GM23338 (cell line): ENCODE measurements at regions not wholly inside any gene's neighbourhood (a gene's known extent, or its start where the extent isn't known, plus 50 kb on each side); places are given as distances from the start of the nearest gene placed in this dataset.

Experiments used
- ATAC-seq: fragments of 200-7000 bp; cut with Tn5 transposase; 3 replicates; pipeline ENCODE4 v1.9.1; 2020
- DNase-seq: peaks from one replicate; pipeline ENCODE4 v3.0.0-alpha.2; 2015; ENCODE audit warnings: low spot score
- H2AFZ ChIP-seq: fragments of 200-600 bp; sonication (generic); 2 replicates; pipeline ENCODE4 v1.8.0; 2016; ENCODE audit warnings: antibody characterized with exemption, mild to moderate bottlenecking, moderate library complexity
- H3F3A ChIP-seq: fragments of 200-600 bp; sonication (generic); replicated peaks from 2 replicates; pipeline ENCODE4 v1.8.0; 2017; ENCODE audit warnings: antibody characterized with exemption, mixed run types, low read depth
- H3K27ac ChIP-seq: fragments of 200-600 bp; sonication (generic); 2 replicates; pipeline ENCODE4 v1.6.1; 2016; ENCODE audit warnings: low read depth
- H3K27me3 ChIP-seq: fragments of 200-600 bp; sonication (generic); 2 replicates; pipeline ENCODE4 v1.8.0; 2016; ENCODE audit warnings: mild to moderate bottlenecking, mixed run types, moderate library complexity; ENCODE audit not compliant: insufficient read depth
- H3K36me3 ChIP-seq: fragments of 200-600 bp; sonication (generic); 2 replicates; pipeline ENCODE4 v1.8.0; 2016; ENCODE audit warnings: mild to moderate bottlenecking; ENCODE audit not compliant: insufficient read depth
- H3K4me1 ChIP-seq: fragments of 200-600 bp; sonication (generic); 2 replicates; pipeline ENCODE4 v1.8.0; 2016; ENCODE audit warnings: mild to moderate bottlenecking, moderate library complexity; ENCODE audit not compliant: insufficient read depth
- H3K4me2 ChIP-seq: fragments of 200-600 bp; sonication (generic); 2 replicates; pipeline ENCODE4 v1.7.1; 2017; ENCODE audit warnings: mixed run types
- H3K4me3 ChIP-seq: fragments of 200-600 bp; sonication (generic); 2 replicates; pipeline ENCODE4 v1.6.1; 2016; ENCODE audit warnings: mixed run types
- H3K79me2 ChIP-seq: fragments of 200-600 bp; sonication (generic); replicated peaks from 2 replicates; pipeline ENCODE4 v1.8.0; 2017; ENCODE audit warnings: mild to moderate bottlenecking; ENCODE audit not compliant: insufficient read depth
- H3K9me2 ChIP-seq: fragments of 200-600 bp; sonication (generic); 2 replicates; pipeline ENCODE4 v1.8.0; 2017; ENCODE audit not compliant: insufficient read depth
- H4K20me1 ChIP-seq: fragments of 200-600 bp; sonication (generic); replicated peaks from 2 replicates; pipeline ENCODE4 v1.8.0; 2017; ENCODE audit warnings: mild to moderate bottlenecking; ENCODE audit not compliant: insufficient read depth
- H3K27ac Mint-ChIP-seq: 2 replicates; pipeline ENCODE4 v1.8.0; 2020; ENCODE audit warnings: inconsistent platforms, mild to moderate bottlenecking, moderate library complexity, mixed read lengths
- H3K27me3 Mint-ChIP-seq: 3 replicates; pipeline ENCODE4 v1.8.0; 2022; ENCODE audit warnings: low read depth, mild to moderate bottlenecking, moderate library complexity, mixed read lengths, inconsistent platforms; ENCODE audit not compliant: insufficient read depth, poor library complexity
- H3K36me3 Mint-ChIP-seq: 3 replicates; pipeline ENCODE4 v1.8.0; 2021; ENCODE audit warnings: low read depth, mild to moderate bottlenecking, inconsistent platforms, moderate library complexity, mixed read lengths
- H3K4me1 Mint-ChIP-seq: 3 replicates; pipeline ENCODE4 v1.8.0; 2020; ENCODE audit warnings: mild to moderate bottlenecking, inconsistent platforms, mixed read lengths
- H3K4me3 Mint-ChIP-seq: 3 replicates; pipeline ENCODE4 v1.8.0; 2021; ENCODE audit warnings: moderate library complexity, mild to moderate bottlenecking, inconsistent platforms, mixed read lengths
- H3K9me3 Mint-ChIP-seq: 3 replicates; pipeline ENCODE4 v1.8.0; 2020; ENCODE audit warnings: moderate library complexity, mild to moderate bottlenecking, inconsistent platforms, mixed read lengths
- CREB1 ChIP-seq: fragments of 250-450 bp; sonication (Bioruptor Pico); IDR thresholded peaks from 2 replicates; pipeline ENCODE4 v1.5.0; 2020; ENCODE audit warnings: low read depth, mild to moderate bottlenecking, moderate library complexity
- EZH2 ChIP-seq: fragments of 200-600 bp; sonication (generic); IDR thresholded peaks from one replicate; pipeline ENCODE4 v1.8.0; 2017; ENCODE audit warnings: antibody characterized with exemption, mild to moderate bottlenecking, low read depth; ENCODE audit not compliant: unreplicated experiment
- EZH2phosphoT487 ChIP-seq: fragments of 200-600 bp; sonication (generic); IDR thresholded peaks from one replicate; pipeline ENCODE4 v1.8.1; 2018; ENCODE audit warnings: antibody characterized with exemption; ENCODE audit not compliant: unreplicated experiment
- JUNB ChIP-seq: IDR thresholded peaks from one replicate; pipeline ENCODE4 v1.6.1; 2016; ENCODE audit warnings: antibody characterized with exemption; ENCODE audit not compliant: unreplicated experiment
- POLR2AphosphoS5 ChIP-seq: IDR thresholded peaks from 2 replicates; pipeline ENCODE4 v1.6.1; 2016; ENCODE audit warnings: antibody characterized with exemption, low read depth
- STAT1 ChIP-seq: IDR thresholded peaks from one replicate; pipeline ENCODE4 v1.6.1; 2016; ENCODE audit warnings: antibody characterized with exemption; ENCODE audit not compliant: unreplicated experiment
- ZNF114 ChIP-seq: fragments of 250-450 bp; sonication (Bioruptor Pico); IDR thresholded peaks from 2 replicates; pipeline ENCODE4 v1.5.0; 2020; ENCODE audit warnings: mild to moderate bottlenecking, moderate library complexity
- TF ChIP-seq, protein P1 (sequence below): fragments of 250-450 bp; sonication (Bioruptor Pico); IDR thresholded peaks from 2 replicates; pipeline ENCODE4 v1.5.0; 2020; ENCODE audit warnings: mild to moderate bottlenecking, moderate library complexity
- TF ChIP-seq, protein P2 (sequence below), 2 experiments: fragments of 200-600 bp in 1 of 2; sonication (generic) in 1 of 2; conservative IDR thresholded peaks; 2 replicates each; pipeline versions ENCODE4 v1.5.1 to v1.6.1; 2016 to 2017; ENCODE audit warnings: antibody characterized with exemption in 2 of 2, low read depth in 2 of 2, mild to moderate bottlenecking in 2 of 2, moderate library complexity in 1 of 2

DNA sequence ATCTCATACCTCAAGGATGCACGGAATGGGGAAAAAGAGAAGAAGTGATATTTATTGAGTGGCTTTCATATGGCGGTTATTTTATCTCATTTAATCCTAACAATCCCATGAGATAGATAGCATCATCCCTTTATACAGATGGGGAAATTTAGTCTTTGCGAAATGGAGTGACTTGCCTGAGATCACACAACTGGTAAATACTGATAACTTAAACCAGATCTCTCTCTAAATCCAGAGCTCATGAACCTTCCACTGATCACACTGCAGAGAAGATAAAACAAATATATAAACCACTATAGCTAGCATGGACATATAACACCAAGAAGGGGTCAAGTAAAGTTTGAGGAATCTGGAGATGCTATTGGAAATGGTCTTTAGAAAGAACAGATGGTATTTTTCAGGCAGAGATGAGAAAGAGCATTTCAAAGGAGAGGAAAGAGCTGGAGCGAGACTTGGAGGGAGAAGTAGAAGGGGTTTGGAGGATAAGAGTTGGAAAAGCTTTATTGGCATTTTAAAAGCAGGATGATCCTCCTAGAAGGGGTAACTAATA is 139.8 kb upstream of the TNFAIP3 start (continued):
- no peak for TF ChIP-seq EZH2
- no peak for TF ChIP-seq STAT1
- TF ChIP-seq POLR2AphosphoS5 = no peak
- TF ChIP-seq, protein P1, sequence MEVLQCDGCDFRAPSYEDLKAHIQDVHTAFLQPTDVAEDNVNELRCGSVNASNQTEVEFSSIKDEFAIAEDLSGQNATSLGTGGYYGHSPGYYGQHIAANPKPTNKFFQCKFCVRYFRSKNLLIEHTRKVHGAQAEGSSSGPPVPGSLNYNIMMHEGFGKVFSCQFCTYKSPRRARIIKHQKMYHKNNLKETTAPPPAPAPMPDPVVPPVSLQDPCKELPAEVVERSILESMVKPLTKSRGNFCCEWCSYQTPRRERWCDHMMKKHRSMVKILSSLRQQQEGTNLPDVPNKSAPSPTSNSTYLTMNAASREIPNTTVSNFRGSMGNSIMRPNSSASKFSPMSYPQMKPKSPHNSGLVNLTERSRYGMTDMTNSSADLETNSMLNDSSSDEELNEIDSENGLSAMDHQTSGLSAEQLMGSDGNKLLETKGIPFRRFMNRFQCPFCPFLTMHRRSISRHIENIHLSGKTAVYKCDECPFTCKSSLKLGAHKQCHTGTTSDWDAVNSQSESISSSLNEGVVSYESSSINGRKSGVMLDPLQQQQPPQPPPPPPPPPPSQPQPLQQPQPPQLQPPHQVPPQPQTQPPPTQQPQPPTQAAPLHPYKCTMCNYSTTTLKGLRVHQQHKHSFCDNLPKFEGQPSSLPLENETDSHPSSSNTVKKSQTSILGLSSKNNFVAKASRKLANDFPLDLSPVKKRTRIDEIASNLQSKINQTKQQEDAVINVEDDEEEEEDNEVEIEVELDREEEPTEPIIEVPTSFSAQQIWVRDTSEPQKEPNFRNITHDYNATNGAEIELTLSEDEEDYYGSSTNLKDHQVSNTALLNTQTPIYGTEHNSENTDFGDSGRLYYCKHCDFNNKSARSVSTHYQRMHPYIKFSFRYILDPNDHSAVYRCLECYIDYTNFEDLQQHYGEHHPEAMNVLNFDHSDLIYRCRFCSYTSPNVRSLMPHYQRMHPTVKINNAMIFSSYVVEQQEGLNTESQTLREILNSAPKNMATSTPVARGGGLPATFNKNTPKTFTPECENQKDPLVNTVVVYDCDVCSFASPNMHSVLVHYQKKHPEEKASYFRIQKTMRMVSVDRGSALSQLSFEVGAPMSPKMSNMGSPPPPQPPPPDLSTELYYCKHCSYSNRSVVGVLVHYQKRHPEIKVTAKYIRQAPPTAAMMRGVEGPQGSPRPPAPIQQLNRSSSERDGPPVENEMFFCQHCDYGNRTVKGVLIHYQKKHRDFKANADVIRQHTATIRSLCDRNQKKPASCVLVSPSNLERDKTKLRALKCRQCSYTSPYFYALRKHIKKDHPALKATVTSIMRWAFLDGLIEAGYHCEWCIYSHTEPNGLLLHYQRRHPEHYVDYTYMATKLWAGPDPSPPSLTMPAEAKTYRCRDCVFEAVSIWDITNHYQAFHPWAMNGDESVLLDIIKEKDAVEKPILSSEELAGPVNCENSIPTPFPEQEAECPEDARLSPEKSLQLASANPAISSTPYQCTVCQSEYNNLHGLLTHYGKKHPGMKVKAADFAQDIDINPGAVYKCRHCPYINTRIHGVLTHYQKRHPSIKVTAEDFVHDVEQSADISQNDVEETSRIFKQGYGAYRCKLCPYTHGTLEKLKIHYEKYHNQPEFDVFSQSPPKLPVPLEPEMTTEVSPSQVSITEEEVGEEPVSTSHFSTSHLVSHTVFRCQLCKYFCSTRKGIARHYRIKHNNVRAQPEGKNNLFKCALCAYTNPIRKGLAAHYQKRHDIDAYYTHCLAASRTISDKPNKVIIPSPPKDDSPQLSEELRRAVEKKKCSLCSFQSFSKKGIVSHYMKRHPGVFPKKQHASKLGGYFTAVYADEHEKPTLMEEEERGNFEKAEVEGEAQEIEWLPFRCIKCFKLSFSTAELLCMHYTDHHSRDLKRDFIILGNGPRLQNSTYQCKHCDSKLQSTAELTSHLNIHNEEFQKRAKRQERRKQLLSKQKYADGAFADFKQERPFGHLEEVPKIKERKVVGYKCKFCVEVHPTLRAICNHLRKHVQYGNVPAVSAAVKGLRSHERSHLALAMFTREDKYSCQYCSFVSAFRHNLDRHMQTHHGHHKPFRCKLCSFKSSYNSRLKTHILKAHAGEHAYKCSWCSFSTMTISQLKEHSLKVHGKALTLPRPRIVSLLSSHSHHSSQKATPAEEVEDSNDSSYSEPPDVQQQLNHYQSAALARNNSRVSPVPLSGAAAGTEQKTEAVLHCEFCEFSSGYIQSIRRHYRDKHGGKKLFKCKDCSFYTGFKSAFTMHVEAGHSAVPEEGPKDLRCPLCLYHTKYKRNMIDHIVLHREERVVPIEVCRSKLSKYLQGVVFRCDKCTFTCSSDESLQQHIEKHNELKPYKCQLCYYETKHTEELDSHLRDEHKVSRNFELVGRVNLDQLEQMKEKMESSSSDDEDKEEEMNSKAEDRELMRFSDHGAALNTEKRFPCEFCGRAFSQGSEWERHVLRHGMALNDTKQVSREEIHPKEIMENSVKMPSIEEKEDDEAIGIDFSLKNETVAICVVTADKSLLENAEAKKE (CRISPR knock-in tag) = no peak
- no peak for TF ChIP-seq JUNB
- no peak for TF ChIP-seq EZH2phosphoT487
- no peak for TF ChIP-seq ZNF114 (CRISPR knock-in tag)

DNA sequence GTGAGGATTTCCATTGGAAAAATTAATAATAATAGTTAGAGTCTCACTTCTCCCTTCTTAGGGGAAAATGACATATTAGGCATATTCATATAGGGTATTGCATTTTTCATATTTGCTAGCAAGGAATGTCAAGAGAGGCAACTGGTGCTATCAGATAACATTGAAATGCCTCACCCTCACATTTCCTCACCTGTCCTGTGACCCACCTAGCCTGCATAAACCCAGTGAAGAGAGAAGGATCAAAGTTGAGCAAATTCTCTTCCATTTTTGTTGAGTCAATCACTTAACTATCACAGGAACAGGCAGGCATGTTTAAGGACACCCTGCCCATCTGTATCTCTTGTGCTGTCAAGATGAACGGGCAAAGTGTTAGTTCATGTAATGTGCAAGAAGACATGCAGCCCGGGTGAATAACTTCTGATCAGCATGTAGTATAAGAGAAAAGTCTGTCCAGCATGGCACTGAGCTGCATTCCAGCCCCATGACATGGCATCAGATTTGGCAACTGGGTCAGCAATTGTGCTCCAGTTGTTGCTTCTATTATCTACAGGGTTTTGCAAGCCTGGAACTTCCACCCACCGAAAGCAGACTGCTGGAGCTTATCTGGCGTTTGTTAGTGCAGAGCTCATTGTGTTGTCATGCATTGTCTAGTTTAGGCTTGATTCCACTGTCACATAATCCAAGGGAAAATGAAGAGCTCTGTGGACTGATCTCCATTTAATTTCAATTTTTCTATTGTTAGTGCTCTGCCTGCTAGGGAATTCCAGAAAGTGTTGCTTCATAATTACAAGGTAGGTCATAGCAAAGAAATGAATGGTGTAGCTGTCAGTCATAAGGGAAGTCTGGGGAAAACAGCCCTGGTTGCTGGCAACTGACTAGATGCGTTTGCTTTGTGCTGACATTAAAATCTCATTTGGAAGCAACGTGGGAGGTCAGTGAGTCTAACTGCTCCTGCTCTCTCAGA is 138.4 kb upstream of the TNFAIP3 start:
- no peaks in the 10 kb centered on the region for H3F3A ChIP-seq
- no peak overlapping the region for H3K4me3 ChIP-seq
- Mint-ChIP-seq H3K36me3 (no peaks in the 10 kb centered on the region), H3K9me3 (no peaks in the 10 kb centered on the region), H3K4me1 (no peaks in the 10 kb centered on the region), H3K27ac (no peak overlapping the region), H3K27me3 (no peaks in the 10 kb centered on the region), H3K4me3 (no peak overlapping the region)
- no peaks in the 10 kb centered on the region for H3K79me2 ChIP-seq
- DNase-seq (no peak), ATAC-seq (no peak)
- no peaks in the 10 kb centered on the region for H3K27me3 ChIP-seq
- no peak overlapping the region for H3K27ac ChIP-seq
- H3K4me2 ChIP-seq = no peak overlapping the region
- no peaks in the 10 kb centered on the region; the same call in 1 of the 2 replicates for H3K9me2 ChIP-seq
- no peaks in the 10 kb centered on the region for H3K4me1 ChIP-seq
- no peak overlapping the region for H2AFZ ChIP-seq
- H4K20me1 ChIP-seq = no peaks in the 10 kb centered on the region
- H3K36me3 ChIP-seq = no peaks in the 10 kb centered on the region
- TF ChIP-seq, protein P2, sequence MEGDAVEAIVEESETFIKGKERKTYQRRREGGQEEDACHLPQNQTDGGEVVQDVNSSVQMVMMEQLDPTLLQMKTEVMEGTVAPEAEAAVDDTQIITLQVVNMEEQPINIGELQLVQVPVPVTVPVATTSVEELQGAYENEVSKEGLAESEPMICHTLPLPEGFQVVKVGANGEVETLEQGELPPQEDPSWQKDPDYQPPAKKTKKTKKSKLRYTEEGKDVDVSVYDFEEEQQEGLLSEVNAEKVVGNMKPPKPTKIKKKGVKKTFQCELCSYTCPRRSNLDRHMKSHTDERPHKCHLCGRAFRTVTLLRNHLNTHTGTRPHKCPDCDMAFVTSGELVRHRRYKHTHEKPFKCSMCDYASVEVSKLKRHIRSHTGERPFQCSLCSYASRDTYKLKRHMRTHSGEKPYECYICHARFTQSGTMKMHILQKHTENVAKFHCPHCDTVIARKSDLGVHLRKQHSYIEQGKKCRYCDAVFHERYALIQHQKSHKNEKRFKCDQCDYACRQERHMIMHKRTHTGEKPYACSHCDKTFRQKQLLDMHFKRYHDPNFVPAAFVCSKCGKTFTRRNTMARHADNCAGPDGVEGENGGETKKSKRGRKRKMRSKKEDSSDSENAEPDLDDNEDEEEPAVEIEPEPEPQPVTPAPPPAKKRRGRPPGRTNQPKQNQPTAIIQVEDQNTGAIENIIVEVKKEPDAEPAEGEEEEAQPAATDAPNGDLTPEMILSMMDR (conservative IDR thresholded peaks at IDR 0.05; ENCODE audit: low read depth in 2 of 2) = no peak
- TF ChIP-seq CREB1 (CRISPR knock-in tag) = no peak
- no peak for TF ChIP-seq ZNF114 (CRISPR knock-in tag)
